Effector memory CD8-positive, alpha-beta T cell (primary cell): ENCODE measurements at regions not wholly inside any gene's neighbourhood (a gene's known extent, or its start where the extent isn't known, plus 50 kb on each side); places are given as distances from the start of the nearest gene placed in this dataset.

Experiments used
- ATAC-seq: fragments of 150-1000 bp; cut with Tn5 transposase; replicated peaks from 2 replicates; pipeline ENCODE4 v1.10.0; 2021; ENCODE audit warnings: mild to moderate bottlenecking, moderate library complexity
- DNase-seq, 3 experiments: peaks; one replicate each; pipeline ENCODE4 v3.0.0; 2021
- H3K27ac Mint-ChIP-seq, 2 donors: one replicate each; pipeline ENCODE4 v1.8.0; 2022; ENCODE audit warnings: mild to moderate bottlenecking in 2 of 2, mixed read lengths in 2 of 2, moderate library complexity in 2 of 2
- H3K27me3 Mint-ChIP-seq, 2 donors: one replicate each; pipeline ENCODE4 v1.8.0; 2022; ENCODE audit warnings: mixed read lengths in 2 of 2
- H3K36me3 Mint-ChIP-seq: one replicate; pipeline ENCODE4 v1.8.0; 2022; ENCODE audit warnings: mild to moderate bottlenecking, moderate library complexity, mixed read lengths; ENCODE audit not compliant: insufficient read depth
- H3K4me1 Mint-ChIP-seq, 2 donors: one replicate each; pipeline ENCODE4 v1.8.0; 2022; ENCODE audit warnings: low read depth in 2 of 2, mixed read lengths in 2 of 2
- H3K4me3 Mint-ChIP-seq, 2 donors: one replicate each; pipeline ENCODE4 v1.8.0; 2022; ENCODE audit warnings: mild to moderate bottlenecking in 2 of 2, mixed read lengths in 2 of 2, moderate library complexity in 2 of 2
- H3K9me3 Mint-ChIP-seq, 2 donors: one replicate each; pipeline ENCODE4 v1.8.0; 2022; ENCODE audit warnings: mixed read lengths in 2 of 2

- Mint-ChIP-seq H3K36me3 (no peaks in the 10 kb centered on the region), H3K27ac (no peak overlapping the region), H3K9me3 (no peaks in the 10 kb centered on the region), H3K4me1 (no peaks in the 10 kb centered on the region), H3K4me3 (no peak overlapping the region), H3K27me3 (peaks cover 12 to 18% of the 10 kb centered on the region in 2 donors)
- DNase-seq (no peak), ATAC-seq (no peak)
Observed at GRCh38 chr6:148177589-148178233, 164.9 kb upstream of the SASH1 start.

- H3K4me3 Mint-ChIP-seq, result no peak overlapping the region
- peaks cover 16 to 19% of the 10 kb centered on the region in 2 donors for H3K27me3 Mint-ChIP-seq
- ATAC-seq (no peak), DNase-seq (no peak)
- H3K4me1 Mint-ChIP-seq, result no peaks in the 10 kb centered on the region
- no peaks in the 10 kb centered on the region for H3K36me3 Mint-ChIP-seq
- no peaks in the 10 kb centered on the region for H3K9me3 Mint-ChIP-seq
- H3K27ac Mint-ChIP-seq, result no peak overlapping the region
Observed at GRCh38 chr6:148179786-148180185, 162.9 kb upstream of the SASH1 start.

- H3K4me3 Mint-ChIP-seq, result no peak overlapping the region
- no peak overlapping the region for H3K27ac Mint-ChIP-seq
- peaks cover 19 to 24% of the 10 kb centered on the region in 2 donors for H3K27me3 Mint-ChIP-seq
- no peaks in the 10 kb centered on the region for H3K9me3 Mint-ChIP-seq
- ATAC-seq (no peak), DNase-seq (no peak)
- H3K36me3 Mint-ChIP-seq, result no peaks in the 10 kb centered on the region
- H3K4me1 Mint-ChIP-seq, result no peaks in the 10 kb centered on the region
Observed at GRCh38 chr6:148182378-148182777, 160.3 kb upstream of the SASH1 start.

- ATAC-seq, result no peak
- Mint-ChIP-seq H3K27ac (no peak overlapping the region), H3K36me3 (no peaks in the 10 kb centered on the region), H3K27me3 (peaks cover 19 to 32% of the 10 kb centered on the region in 2 donors), H3K9me3 (no peaks in the 10 kb centered on the region), H3K4me3 (no peak overlapping the region), H3K4me1 (no peaks in the 10 kb centered on the region)
- no peak for DNase-seq
Observed at GRCh38 chr6:148183776-148184175, 158.9 kb upstream of the SASH1 start.

- ATAC-seq, result no peak
- H3K9me3 Mint-ChIP-seq, result no peaks in the 10 kb centered on the region
- H3K36me3 Mint-ChIP-seq, result no peaks in the 10 kb centered on the region
- no peak for DNase-seq
- no peaks in the 10 kb centered on the region for H3K4me1 Mint-ChIP-seq
- no peak overlapping the region for H3K27ac Mint-ChIP-seq
- H3K27me3 Mint-ChIP-seq, result peaks cover 15 to 38% of the 10 kb centered on the region in 2 donors
- no peak overlapping the region for H3K4me3 Mint-ChIP-seq
Observed at GRCh38 chr6:148186916-148187315, 155.7 kb upstream of the SASH1 start.

GRCh38 chr6:148192310-148192709 is 150.3 kb upstream of the SASH1 start:
- H3K9me3 Mint-ChIP-seq, result peaks cover 0 to 2% of the 10 kb centered on the region in 2 donors
- no peak for ATAC-seq
- H3K4me1 Mint-ChIP-seq, result no peaks in the 10 kb centered on the region
- no peak overlapping the region for H3K4me3 Mint-ChIP-seq
- no peak for DNase-seq
- no peak overlapping the region for H3K27ac Mint-ChIP-seq
- H3K27me3 Mint-ChIP-seq, result peaks cover 10 to 40% of the 10 kb centered on the region in 2 donors
- no peaks in the 10 kb centered on the region for H3K36me3 Mint-ChIP-seq

- Mint-ChIP-seq H3K36me3 (no peaks in the 10 kb centered on the region), H3K4me3 (no peak overlapping the region), H3K9me3 (peaks cover 0 to 2% of the 10 kb centered on the region in 2 donors), H3K27ac (no peak overlapping the region), H3K27me3 (peaks cover 19 to 46% of the 10 kb centered on the region in 2 donors), H3K4me1 (no peaks in the 10 kb centered on the region)
- DNase-seq (no peak), ATAC-seq (no peak)
Observed at GRCh38 chr6:148193063-148193680, 149.5 kb upstream of the SASH1 start.

GRCh38 chr6:148195511-148195910 is 147.1 kb upstream of the SASH1 start:
- Mint-ChIP-seq H3K4me3 (no peak overlapping the region), H3K27me3 (peaks cover 31 to 46% of the 10 kb centered on the region in 2 donors), H3K36me3 (no peaks in the 10 kb centered on the region), H3K9me3 (peaks cover 0 to 5% of the 10 kb centered on the region in 2 donors), H3K27ac (no peak overlapping the region), H3K4me1 (no peaks in the 10 kb centered on the region)
- ATAC-seq (no peak), DNase-seq (no peak)

GRCh38 chr6:148199584-148199983 is 143.1 kb upstream of the SASH1 start:
- no peak for ATAC-seq
- peaks cover 11 to 21% of the 10 kb centered on the region in 2 donors for H3K9me3 Mint-ChIP-seq
- peaks cover 4% of the 10 kb centered on the region for H3K36me3 Mint-ChIP-seq
- H3K4me1 Mint-ChIP-seq, result peaks cover 8 to 10% of the 10 kb centered on the region in 2 donors
- no peak for DNase-seq
- peaks cover 36 to 58% of the 10 kb centered on the region in 2 donors for H3K27me3 Mint-ChIP-seq
- no peak overlapping the region for H3K27ac Mint-ChIP-seq
- H3K4me3 Mint-ChIP-seq, result no peak overlapping the region

- H3K4me1 Mint-ChIP-seq, result peaks cover 8 to 10% of the 10 kb centered on the region in 2 donors
- no peak for DNase-seq
Observed at GRCh38 chr6:148200293-148200692, 142.3 kb upstream of the SASH1 start.

GRCh38 chr6:148200781-148201180 is 141.9 kb upstream of the SASH1 start:
- DNase-seq, result no peak
- Mint-ChIP-seq H3K36me3 (peaks cover 4% of the 10 kb centered on the region), H3K9me3 (peaks cover 17 to 26% of the 10 kb centered on the region in 2 donors), H3K4me3 (no peak overlapping the region), H3K4me1 (peaks cover 8 to 14% of the 10 kb centered on the region in 2 donors), H3K27me3 (peaks cover 36 to 54% of the 10 kb centered on the region in 2 donors), H3K27ac (no peak overlapping the region)
- no peak for ATAC-seq

More at GRCh38 chr6:148200293-148200692, 142.3 kb upstream of the SASH1 start:
- Mint-ChIP-seq H3K36me3 (peaks cover 4% of the 10 kb centered on the region), H3K27me3 (peaks cover 36 to 58% of the 10 kb centered on the region in 2 donors), H3K27ac (no peak overlapping the region), H3K9me3 (peaks cover 12 to 21% of the 10 kb centered on the region in 2 donors), H3K4me3 (no peak overlapping the region)
- ATAC-seq, result no peak

- ATAC-seq (no peak), DNase-seq (no peak)
- peaks cover 4% of the 10 kb centered on the region for H3K36me3 Mint-ChIP-seq
- H3K9me3 Mint-ChIP-seq, result peaks cover 19 to 26% of the 10 kb centered on the region in 2 donors
- peaks cover 8 to 14% of the 10 kb centered on the region in 2 donors for H3K4me1 Mint-ChIP-seq
- peaks cover 15 to 35% of the 10 kb centered on the region in 2 donors for H3K27me3 Mint-ChIP-seq
- H3K27ac Mint-ChIP-seq, result peak overlapping the region in 1 of 2 donors; percentile 77
- no peak overlapping the region for H3K4me3 Mint-ChIP-seq
Observed at GRCh38 chr6:148203281-148203925, 139.2 kb upstream of the SASH1 start.

GRCh38 chr6:148203970-148204369 is 138.7 kb upstream of the SASH1 start:
- peak; percentile 3 to 21 (median 16) for DNase-seq
- H3K36me3 Mint-ChIP-seq, result peaks cover 4% of the 10 kb centered on the region

More at GRCh38 chr6:148203970-148204369, 138.7 kb upstream of the SASH1 start:
- Mint-ChIP-seq H3K4me1 (peaks cover 8 to 14% of the 10 kb centered on the region in 2 donors), H3K27me3 (peaks cover 14 to 34% of the 10 kb centered on the region in 2 donors), H3K27ac (peak overlapping the region in 1 of 2 donors; percentile 77), H3K4me3 (no peak overlapping the region), H3K9me3 (peaks cover 19 to 26% of the 10 kb centered on the region in 2 donors)
- ATAC-seq, result peak; percentile 96
